Subcutaneous abdominal adipose tissue (tissue), 5 donors: ENCODE measurements at regions not wholly inside any gene's neighbourhood (a gene's known extent, or its start where the extent isn't known, plus 50 kb on each side); places are given as distances from the start of the nearest gene placed in this dataset.
A peak's percentile ranks its signal among the peaks of the same experiment; 100 is the strongest.

ENCODE experiments used
- H3K27ac ChIP-seq: one replicate; pipeline ENCODE4 v1.7.0; 2013; ENCODE audit warnings: low read depth, mild to moderate bottlenecking, inconsistent platforms, low read length, moderate library complexity
- H3K27me3 ChIP-seq, 5 donors: one replicate each; pipeline ENCODE4 v1.7.0; 2013; ENCODE audit warnings: low read length in 5 of 5, inconsistent platforms in 1 of 5; ENCODE audit not compliant: control insufficient read depth in 5 of 5, insufficient read depth in 4 of 5
- H3K36me3 ChIP-seq, 5 donors: one replicate each; pipeline ENCODE4 v1.7.0; 2013; ENCODE audit warnings: low read length in 5 of 5; ENCODE audit not compliant: control insufficient read depth in 5 of 5, insufficient read depth in 5 of 5
- H3K4me1 ChIP-seq, 5 donors: one replicate each; pipeline ENCODE4 v1.7.0; 2013; ENCODE audit warnings: low read length in 5 of 5, mild to moderate bottlenecking in 3 of 5, moderate library complexity in 1 of 5; ENCODE audit not compliant: control insufficient read depth in 5 of 5, insufficient read depth in 5 of 5
- H3K4me3 ChIP-seq, 5 donors: one replicate each; pipeline ENCODE4 v1.7.0; 2013; ENCODE audit warnings: low read length in 5 of 5, low read depth in 1 of 5
- H3K9ac ChIP-seq, 5 donors: one replicate each; pipeline ENCODE4 v1.7.0; 2013; ENCODE audit warnings: low read length in 5 of 5, mild to moderate bottlenecking in 4 of 5, moderate library complexity in 3 of 5
- H3K9me3 ChIP-seq, 5 donors: one replicate each; pipeline ENCODE4 v1.7.0; 2013; ENCODE audit warnings: low read length in 5 of 5; ENCODE audit not compliant: control insufficient read depth in 5 of 5
- donor health status: healthy.
- donor health status: healthy.
- donor health status: healthy.
- donor health status: healthy.
- donor health status: healthy.

GRCh38 chr9:115403753-115404152, 285.8 kb upstream of the TNC start:
- no peaks in the 10 kb centered on the region for H3K27me3 ChIP-seq
- no peak overlapping the region for H3K4me3 ChIP-seq
- no peaks in the 10 kb centered on the region for H3K36me3 ChIP-seq
- no peaks in the 10 kb centered on the region for H3K4me1 ChIP-seq
- H3K9me3 ChIP-seq, result no peaks in the 10 kb centered on the region
- H3K27ac ChIP-seq, result no peak overlapping the region
- no peak overlapping the region for H3K9ac ChIP-seq

GRCh38 chr9:115404311-115404710, 286.4 kb upstream of the TNC start:
- Histone ChIP-seq H3K9me3 (no peaks in the 10 kb centered on the region), H3K4me1 (no peaks in the 10 kb centered on the region), H3K9ac (no peak overlapping the region), H3K27ac (no peak overlapping the region), H3K27me3 (no peaks in the 10 kb centered on the region), H3K4me3 (no peak overlapping the region), H3K36me3 (no peaks in the 10 kb centered on the region)

GRCh38 chr9:115411516-115411915, 293.6 kb upstream of the TNC start:
- H3K27ac ChIP-seq, result no peak overlapping the region
- no peak overlapping the region for H3K9ac ChIP-seq
- H3K9me3 ChIP-seq, result no peaks in the 10 kb centered on the region
- no peak overlapping the region for H3K4me3 ChIP-seq
- no peaks in the 10 kb centered on the region for H3K27me3 ChIP-seq
- peaks cover 0 to 11% (median 4%) of the 10 kb centered on the region in 5 donors for H3K4me1 ChIP-seq
- no peaks in the 10 kb centered on the region for H3K36me3 ChIP-seq

- H3K27ac ChIP-seq, result no peak overlapping the region
- peaks cover 0 to 11% (median 4%) of the 10 kb centered on the region in 5 donors for H3K4me1 ChIP-seq
- H3K9ac ChIP-seq, result no peak overlapping the region
- no peaks in the 10 kb centered on the region for H3K27me3 ChIP-seq
- H3K4me3 ChIP-seq, result no peak overlapping the region
- no peaks in the 10 kb centered on the region for H3K36me3 ChIP-seq
- no peaks in the 10 kb centered on the region for H3K9me3 ChIP-seq
Observed at GRCh38 chr9:115411993-115412452, 294.1 kb upstream of the TNC start.

- Histone ChIP-seq H3K27ac (no peak overlapping the region), H3K4me1 (peaks cover 0 to 11% (median 4%) of the 10 kb centered on the region in 5 donors), H3K36me3 (no peaks in the 10 kb centered on the region), H3K9ac (no peak overlapping the region), H3K9me3 (no peaks in the 10 kb centered on the region), H3K4me3 (no peak overlapping the region), H3K27me3 (no peaks in the 10 kb centered on the region)
Observed at GRCh38 chr9:115412656-115413055, 294.7 kb upstream of the TNC start.

GRCh38 chr9:115413304-115413703, 295.3 kb upstream of the TNC start:
- Histone ChIP-seq H3K9ac (no peak overlapping the region), H3K27me3 (no peaks in the 10 kb centered on the region), H3K4me3 (no peak overlapping the region), H3K9me3 (no peaks in the 10 kb centered on the region), H3K27ac (no peak overlapping the region), H3K36me3 (no peaks in the 10 kb centered on the region), H3K4me1 (peaks cover 0 to 11% (median 4%) of the 10 kb centered on the region in 5 donors)

GRCh38 chr9:115413766-115414382, 295.9 kb upstream of the TNC start:
- peaks cover 0 to 11% (median 4%) of the 10 kb centered on the region in 5 donors for H3K4me1 ChIP-seq
- H3K27ac ChIP-seq, result no peak overlapping the region
- H3K9me3 ChIP-seq, result no peaks in the 10 kb centered on the region
- no peak overlapping the region for H3K9ac ChIP-seq
- no peaks in the 10 kb centered on the region for H3K27me3 ChIP-seq
- H3K4me3 ChIP-seq, result no peak overlapping the region
- no peaks in the 10 kb centered on the region for H3K36me3 ChIP-seq

- H3K4me1 ChIP-seq, result peaks cover 0 to 11% (median 4%) of the 10 kb centered on the region in 5 donors
- H3K27ac ChIP-seq, result no peak overlapping the region
- H3K9ac ChIP-seq, result no peak overlapping the region
- no peaks in the 10 kb centered on the region for H3K36me3 ChIP-seq
- H3K27me3 ChIP-seq, result no peaks in the 10 kb centered on the region
- no peak overlapping the region for H3K4me3 ChIP-seq
- no peaks in the 10 kb centered on the region for H3K9me3 ChIP-seq
Observed at GRCh38 chr9:115414561-115414960, 296.6 kb upstream of the TNC start.

GRCh38 chr9:115415450-115415849, 297.5 kb upstream of the TNC start:
- Histone ChIP-seq H3K4me1 (peaks cover 0 to 11% (median 4%) of the 10 kb centered on the region in 5 donors), H3K27ac (no peak overlapping the region), H3K36me3 (no peaks in the 10 kb centered on the region), H3K27me3 (no peaks in the 10 kb centered on the region), H3K9ac (peak overlapping the region in 1 of 5 donors; percentile 25), H3K9me3 (peaks cover 0 to 3% (median 1%) of the 10 kb centered on the region in 5 donors), H3K4me3 (no peak overlapping the region)

GRCh38 chr9:115416299-115416698, 298.3 kb upstream of the TNC start:
- Histone ChIP-seq H3K36me3 (no peaks in the 10 kb centered on the region), H3K27ac (no peak overlapping the region), H3K27me3 (no peaks in the 10 kb centered on the region), H3K9ac (no peak overlapping the region), H3K9me3 (peaks cover 0 to 7% (median 5%) of the 10 kb centered on the region in 5 donors), H3K4me1 (peaks cover 0 to 11% (median 4%) of the 10 kb centered on the region in 5 donors), H3K4me3 (no peak overlapping the region)
